Motor neuron (in vitro differentiated cells): ENCODE measurements at regions not wholly inside any gene's neighbourhood (a gene's known extent, or its start where the extent isn't known, plus 50 kb on each side); places are given as distances from the start of the nearest gene placed in this dataset.

Experiments used
- ATAC-seq, 8 experiments: fragments of 200-7000 bp; cut with Tn5 transposase; replicated peaks in 6 of 8; 2 replicates each; pipeline ENCODE4 v1.8.0; 2021; ENCODE audit warnings: mild to moderate bottlenecking in 8 of 8, moderate library complexity in 8 of 8
- H3K27ac ChIP-seq, 2 donors: fragments of 250-450 bp; sonication (Bioruptor Pico); 2 replicates each; pipeline ENCODE4 v1.9.0; 2021; ENCODE audit warnings: antibody characterized with exemption in 2 of 2, mild to moderate bottlenecking in 2 of 2, moderate library complexity in 1 of 2
- H3K4me1 ChIP-seq, 2 donors: fragments of 250-450 bp; sonication (Bioruptor Pico); replicated peaks in 1 of 2; 2 replicates each; pipeline ENCODE4 v1.6.1; 2021; ENCODE audit warnings: antibody characterized with exemption in 2 of 2, mild to moderate bottlenecking in 2 of 2, moderate library complexity in 1 of 2
- H3K4me3 ChIP-seq, 5 donors: fragments of 250-450 bp; sonication (Bioruptor Pico); 2 replicates each; pipeline ENCODE4 v1.9.0; 2021; ENCODE audit warnings: antibody characterized with exemption in 5 of 5, mild to moderate bottlenecking in 5 of 5, moderate library complexity in 4 of 5
- WGBS, 10 experiments: fragments of 450-650 bp; shearing (Covaris generic); methylation state at CpG; one replicate each; pipeline ENCODE4 v1.0.0; 2022; 5-methylcytosine and 5-hydroxymethylcytosine counted together
- in situ Hi-C, 9 experiments: fragments of 400-800 bp; cut with MboI; loops; one replicate each; pipeline ENCODE4 v1.15.0; 2021; ENCODE audit warnings: low sequenced_read_pairs in 9 of 9, low pct_unique_long_range_greater_than_20kb in 2 of 9; ENCODE audit not compliant: unreplicated experiment in 9 of 9

GRCh38 chrX:39973810-39974209, 123.9 kb downstream of the BCOR start:
- H3K4me1 ChIP-seq: peaks cover 23 to 24% of the 10 kb centered on the region in 2 donors
- WGBS, 10 experiments: 55 to 100% (median 83%) methylated on average over 1 to 7 of the region's 8 CpGs; no CpG with 5 or more reads in 5 of the 10 experiments
- peak in 1 of 8 experiments; percentile 2 for ATAC-seq
- H3K4me3 ChIP-seq: no peak overlapping the region
- H3K27ac ChIP-seq: no peak overlapping the region
- in situ Hi-C loops: no loop called here

DNA sequence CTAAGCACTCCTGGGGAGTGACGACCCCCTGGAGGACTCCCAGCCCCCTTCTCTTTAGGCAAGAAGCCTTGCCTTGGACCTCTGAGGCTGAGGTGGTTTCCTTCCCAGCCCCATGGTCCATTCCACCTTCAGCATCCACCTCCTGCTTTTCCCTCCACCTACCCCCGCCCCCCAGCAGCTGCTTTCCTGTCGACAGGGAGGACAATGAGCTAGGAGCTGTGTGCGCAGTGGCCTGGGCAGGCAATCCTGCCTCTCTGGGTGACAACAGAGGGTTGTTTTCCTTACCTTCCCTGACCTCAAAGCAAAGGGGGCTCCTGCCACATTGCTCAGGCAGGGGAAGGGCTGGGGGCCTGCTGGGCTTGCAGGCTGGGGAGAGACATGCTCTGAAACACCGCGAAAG, 123.5 kb downstream of the BCOR start:
- peak in 5 of 8 experiments; percentile 41 to 55 (median 50) for ATAC-seq
- in situ Hi-C loops: no loop called here
- Histone ChIP-seq H3K4me1 (peaks cover 18 to 19% of the 10 kb centered on the region in 2 donors), H3K27ac (no peak overlapping the region), H3K4me3 (no peak overlapping the region)
- WGBS, 10 experiments: no CpG with 5 or more reads among the region's 6 CpGs

DNA sequence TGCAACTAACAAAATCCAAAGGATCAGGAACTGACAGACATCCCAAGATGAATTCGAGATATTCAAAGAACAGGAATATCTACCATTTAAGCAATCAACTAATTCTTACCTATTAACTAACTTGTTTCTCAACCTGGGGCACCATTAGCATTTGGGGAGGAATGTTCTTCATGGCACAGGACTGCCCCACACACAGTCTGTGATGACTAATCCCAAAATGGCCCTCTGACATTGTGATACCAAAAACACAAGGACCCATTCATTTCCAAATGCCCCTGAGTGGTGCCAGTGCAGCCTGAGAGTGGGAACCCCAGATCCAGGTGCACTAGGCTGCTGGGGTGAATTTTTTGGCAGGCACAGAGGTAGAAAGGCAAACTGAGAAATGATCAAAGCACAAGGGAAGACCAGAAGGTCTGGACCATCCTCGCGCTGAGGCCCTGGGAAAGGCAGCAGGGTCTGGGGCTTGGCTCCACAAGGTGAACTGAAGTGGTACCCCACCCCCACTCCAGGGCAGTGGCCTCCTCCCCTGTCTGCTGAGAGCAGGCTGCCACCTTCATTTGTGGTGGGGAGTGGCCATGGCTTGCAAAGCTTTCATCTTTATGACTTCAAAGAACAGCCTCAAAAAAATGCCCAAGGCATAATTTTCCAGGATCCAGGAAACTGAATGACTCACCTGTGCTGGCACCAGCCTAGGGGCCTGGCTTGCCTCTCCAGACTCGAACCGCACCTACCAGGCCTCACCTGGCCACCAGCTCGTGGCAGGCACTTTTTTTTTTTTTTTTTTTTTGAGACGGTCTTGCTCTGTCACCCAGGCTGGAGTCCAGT, 122.4 kb downstream of the BCOR start:
- ATAC-seq: no peak
- Histone ChIP-seq H3K4me1 (peaks cover 13% of the 10 kb centered on the region in 2 donors), H3K27ac (no peak overlapping the region), H3K4me3 (no peak overlapping the region)
- in situ Hi-C loops: no loop called here
- WGBS, 10 experiments: 39 to 100% (median 68%) methylated on average over 1 to 5 of the region's 7 CpGs; no CpG with 5 or more reads in 6 of the 10 experiments

DNA sequence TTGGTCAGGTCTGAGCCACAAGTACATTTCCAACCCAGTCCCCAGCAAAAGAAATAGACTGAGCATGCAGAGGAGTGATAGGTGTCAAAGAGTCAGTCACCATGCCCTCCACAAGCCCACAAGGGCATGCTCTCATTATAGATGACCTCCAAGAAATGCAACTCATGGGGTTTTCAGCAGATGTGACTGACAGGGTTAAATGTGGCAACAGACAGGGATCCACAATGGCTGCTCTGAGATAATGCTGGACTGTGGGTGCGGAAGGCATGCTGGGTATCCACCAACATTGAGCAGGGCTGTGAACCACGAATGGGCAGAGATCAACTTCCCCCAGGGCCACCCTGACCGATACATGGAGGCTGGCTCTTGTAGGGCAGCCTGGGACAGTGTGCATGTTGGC, 115.8 kb downstream of the BCOR start:
- WGBS, 10 experiments: 74 to 80% methylated on average over 1 to 3 of the region's 3 CpGs; no CpG with 5 or more reads in 8 of the 10 experiments
- in situ Hi-C loops: no loop called here

DNA sequence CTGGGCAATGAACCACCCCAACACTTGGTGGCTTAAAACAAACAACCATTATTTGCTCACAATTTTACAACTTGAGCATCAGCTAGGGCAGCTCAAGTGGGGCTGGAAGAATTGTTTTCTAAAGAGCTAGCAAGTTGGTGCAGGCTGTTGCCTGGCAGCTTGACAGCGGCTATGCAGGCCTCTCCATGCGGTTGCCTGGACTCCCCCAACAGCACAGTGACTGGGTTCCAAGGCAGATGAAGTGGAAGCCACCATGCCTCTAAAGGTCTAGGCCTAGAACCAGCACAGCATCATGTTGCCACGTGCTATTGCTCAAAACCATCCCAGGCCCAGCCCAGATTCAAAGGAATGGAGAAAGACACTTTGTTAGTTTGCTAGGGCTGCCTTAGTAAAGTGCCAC, 114.8 kb downstream of the BCOR start:
- in situ Hi-C loops: no loop called here
- peak in 3 of 8 experiments; percentile 30 to 91 (median 79) for ATAC-seq

More for the DNA sequence above, 115.8 kb downstream of the BCOR start:
- no peak overlapping the region for H3K4me3 ChIP-seq
- no peak for ATAC-seq
- H3K4me1 ChIP-seq: peaks cover 0 to 6% of the 10 kb centered on the region in 2 donors
- no peak overlapping the region for H3K27ac ChIP-seq

DNA sequence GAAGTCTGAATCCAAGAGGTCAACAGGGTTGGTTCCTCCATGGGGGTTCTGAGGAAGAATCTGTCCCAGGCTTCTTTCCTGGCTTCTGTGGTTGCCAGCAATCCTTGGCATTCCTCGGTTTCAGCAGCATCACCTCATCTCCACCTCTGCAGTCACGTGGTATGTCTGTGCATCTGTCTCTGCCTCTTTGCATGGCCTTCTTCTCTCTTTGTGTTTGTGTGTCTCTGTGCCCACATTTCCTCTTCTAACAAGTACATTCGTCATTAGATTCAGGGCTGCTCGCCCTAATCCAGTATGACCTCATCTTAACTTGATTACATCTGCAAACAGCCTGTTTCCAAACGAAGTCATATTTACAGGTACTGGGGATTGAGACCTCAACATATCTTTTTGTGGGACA, 114.0 kb downstream of the BCOR start:
- no peak overlapping the region for H3K27ac ChIP-seq
- H3K4me1 ChIP-seq: peaks cover 0 to 6% of the 10 kb centered on the region in 2 donors
- ATAC-seq: peak in 4 of 8 experiments; percentile 18 to 33 (median 26)
- 17 to 45% methylated on average over 1 to 5 of the region's 5 CpGs; no CpG with 5 or more reads in 8 of the 10 experiments for WGBS, 10 experiments
- no peak overlapping the region for H3K4me3 ChIP-seq
- in situ Hi-C loops: no loop called here

More for the DNA sequence above, 114.8 kb downstream of the BCOR start:
- 68 to 71% methylated on average over 2 to 3 of the region's 3 CpGs; no CpG with 5 or more reads in 8 of the 10 experiments for WGBS, 10 experiments
- H3K27ac ChIP-seq: no peak overlapping the region
- no peak overlapping the region for H3K4me3 ChIP-seq
- H3K4me1 ChIP-seq: peaks cover 0 to 6% of the 10 kb centered on the region in 2 donors

DNA sequence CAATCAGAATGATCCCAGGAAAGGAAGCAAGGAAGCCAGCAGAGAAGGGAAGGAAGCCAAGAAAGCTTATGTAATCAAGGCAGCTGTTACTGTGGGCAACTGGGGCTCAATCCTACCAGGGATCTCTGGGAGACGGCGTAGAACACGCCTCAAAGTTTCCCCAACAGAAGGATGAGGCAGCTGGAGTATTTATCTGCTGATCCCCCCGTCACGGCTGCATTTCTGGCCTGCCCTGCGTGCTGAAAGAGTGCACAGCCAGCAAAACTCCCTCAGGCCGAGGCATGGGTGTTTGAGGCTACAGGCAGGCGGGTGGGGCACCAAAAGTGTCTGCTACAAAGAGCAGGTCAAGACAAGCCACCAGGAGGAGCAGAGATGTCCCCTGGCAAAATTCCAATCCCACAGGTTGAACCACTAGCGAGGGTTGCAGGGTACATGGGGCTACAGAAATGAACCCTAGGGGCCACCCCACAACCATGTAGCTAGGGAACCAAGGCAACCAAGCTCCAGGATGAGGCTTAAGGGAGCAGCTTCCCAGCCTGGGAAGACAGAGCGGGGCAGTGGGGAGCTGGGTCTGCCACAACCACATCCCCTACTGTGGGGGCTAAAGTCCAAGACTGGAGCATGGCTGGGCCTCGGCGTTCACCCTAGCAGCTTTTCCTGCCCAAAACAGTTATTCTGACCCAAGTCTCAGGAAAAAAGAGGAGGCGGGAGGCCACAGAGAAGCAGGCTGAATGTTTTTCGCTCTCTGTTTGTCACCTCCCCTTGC, 113.4 kb downstream of the BCOR start:
- Histone ChIP-seq H3K4me1 (peaks cover 0 to 6% of the 10 kb centered on the region in 2 donors), H3K27ac (no peak overlapping the region), H3K4me3 (no peak overlapping the region)
- ATAC-seq: peak in 4 of 8 experiments; percentile 14 to 83 (median 78)
- in situ Hi-C loops: no loop called here
- WGBS, 10 experiments: 40 to 100% (median 67%) methylated on average over 1 to 5 of the region's 14 CpGs; no CpG with 5 or more reads in 6 of the 10 experiments

DNA sequence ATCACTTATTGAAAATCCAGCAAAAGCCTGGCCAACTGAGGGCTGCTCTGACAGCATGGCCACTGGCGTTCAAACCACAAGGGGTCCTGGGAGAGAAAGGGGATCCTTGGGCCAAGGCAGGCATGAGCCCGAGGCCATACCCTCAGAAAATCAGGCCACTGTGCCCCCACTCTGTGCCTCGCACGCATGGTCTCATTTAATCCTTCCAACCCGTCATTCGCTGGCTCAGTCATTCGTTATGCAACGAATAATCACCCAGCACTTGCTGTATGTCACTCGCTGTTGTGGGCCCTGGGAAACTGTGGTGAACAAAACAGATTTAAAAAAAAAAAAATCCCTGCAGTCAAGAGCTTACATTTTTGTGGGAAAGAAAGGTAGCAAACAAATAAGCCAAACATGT, 112.7 kb downstream of the BCOR start:
- WGBS, 10 experiments: 37 to 100% (median 51%) methylated on average over 1 to 7 of the region's 9 CpGs; no CpG with 5 or more reads in 5 of the 10 experiments
- ATAC-seq: no peak
- H3K4me3 ChIP-seq: no peak overlapping the region
- in situ Hi-C loops: no loop called here
- H3K27ac ChIP-seq: no peak overlapping the region
- peaks cover 3 to 6% of the 10 kb centered on the region in 2 donors for H3K4me1 ChIP-seq

DNA sequence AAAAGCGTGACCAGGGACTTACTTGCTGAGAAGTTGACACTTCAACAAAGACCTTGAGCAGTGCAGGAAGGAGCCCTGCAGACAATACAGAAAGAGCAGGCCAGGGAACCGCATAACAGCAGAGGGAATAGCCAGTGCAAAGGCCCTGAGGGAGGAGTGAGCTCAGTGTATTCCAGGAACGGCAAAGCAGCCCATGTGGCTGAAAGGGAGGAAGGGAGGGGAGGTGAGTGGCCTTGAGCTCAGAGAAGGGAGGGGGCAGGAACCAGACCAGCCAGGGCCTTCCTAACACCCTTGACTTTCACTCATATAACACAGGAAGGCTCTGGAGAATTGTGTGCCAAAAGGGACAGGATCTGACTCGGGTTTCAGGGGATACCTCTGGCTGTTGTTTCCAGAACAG, 112.2 kb downstream of the BCOR start:
- no peak overlapping the region for H3K27ac ChIP-seq
- no peak overlapping the region for H3K4me3 ChIP-seq
- ATAC-seq: peak in 3 of 8 experiments; percentile 22 to 66 (median 41)
- in situ Hi-C loops: no loop called here
- 30 to 100% (median 80%) methylated on average over 1 to 3 of the region's 4 CpGs; no CpG with 5 or more reads in 5 of the 10 experiments for WGBS, 10 experiments
- peaks cover 6 to 7% of the 10 kb centered on the region in 2 donors for H3K4me1 ChIP-seq

- Histone ChIP-seq H3K4me1 (peaks cover 7 to 11% of the 10 kb centered on the region in 2 donors), H3K27ac (no peak overlapping the region), H3K4me3 (no peak overlapping the region)
- in situ Hi-C loops: no loop called here
- ATAC-seq: no peak
Observed at GRCh38 chrX:39988496-39988895, 109.3 kb downstream of the BCOR start.

DNA sequence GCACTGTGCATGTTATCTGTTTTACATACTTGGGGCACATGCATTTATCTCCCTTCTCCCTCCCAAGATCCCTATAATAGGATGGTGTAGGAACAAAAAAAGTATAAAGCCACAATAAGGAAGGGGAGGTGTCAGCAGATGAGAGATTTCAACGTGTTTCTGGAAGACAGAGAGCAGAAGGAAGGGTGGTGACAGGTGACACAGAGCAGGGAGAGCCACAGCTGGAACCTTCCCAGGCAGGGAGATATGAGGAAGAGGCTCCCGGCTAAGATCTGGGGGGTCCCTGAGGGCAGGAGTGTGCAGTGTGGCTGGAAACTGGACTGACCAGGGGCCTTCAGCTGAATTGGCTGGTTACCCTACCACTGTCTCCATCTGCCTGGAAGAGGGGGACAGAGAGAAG, 107.4 kb downstream of the BCOR start:
- WGBS, 10 experiments: 0 to 80% (median 40%) methylated on average over 1 to 2 of the region's 2 CpGs; no CpG with 5 or more reads in 7 of the 10 experiments

GRCh38 chrX:39992300-39992699, 105.5 kb downstream of the BCOR start:
- H3K27ac ChIP-seq: no peak overlapping the region
- 20 to 100% (median 55%) methylated on average over 1 to 7 of the region's 7 CpGs; no CpG with 5 or more reads in 4 of the 10 experiments for WGBS, 10 experiments
- peaks cover 4 to 15% of the 10 kb centered on the region in 2 donors for H3K4me1 ChIP-seq
- no peak overlapping the region for H3K4me3 ChIP-seq
- in situ Hi-C loops: no loop called here
- ATAC-seq: no peak

More for the DNA sequence above, 107.4 kb downstream of the BCOR start:
- Histone ChIP-seq H3K27ac (no peak overlapping the region), H3K4me1 (peaks cover 4 to 15% of the 10 kb centered on the region in 2 donors), H3K4me3 (no peak overlapping the region)
- in situ Hi-C loops: no loop called here
- ATAC-seq: peak in 1 of 8 experiments; percentile 20

DNA sequence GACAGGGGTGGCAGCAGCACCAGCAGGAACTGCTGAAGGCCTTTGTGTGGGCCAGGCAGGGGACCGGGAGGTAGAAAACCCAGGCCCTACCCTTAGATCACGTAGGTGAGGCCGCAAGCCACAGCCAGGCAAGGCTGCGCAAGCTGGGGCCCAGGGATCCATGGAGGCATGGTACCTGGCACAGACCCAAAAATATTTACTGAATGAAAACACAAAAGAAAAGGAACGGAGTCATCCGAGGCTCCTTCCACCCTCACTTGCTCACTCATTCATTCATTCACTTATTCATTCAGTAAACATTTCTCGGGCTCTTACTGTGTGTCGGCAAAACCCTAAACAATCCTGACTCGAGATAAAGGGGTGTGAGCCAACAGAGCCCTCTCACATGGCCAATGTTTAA, 102.3 kb downstream of the BCOR start:
- no peak overlapping the region for H3K27ac ChIP-seq
- no peak for ATAC-seq
- in situ Hi-C loops: no loop called here
- H3K4me3 ChIP-seq: no peak overlapping the region
- 40 to 66% (median 60%) methylated on average over 1 to 6 of the region's 9 CpGs; no CpG with 5 or more reads in 7 of the 10 experiments for WGBS, 10 experiments
- H3K4me1 ChIP-seq: peaks cover 4 to 8% of the 10 kb centered on the region in 2 donors
